Dendritic cell treated with granulocyte-macrophage colony-stimulating factor and Interleukin-4, amounts not matched to agents 40 ng/mL and 50 ng/mL, for 4 days (primary cell): ENCODE measurements at regions not wholly inside any gene's neighbourhood (a gene's known extent, or its start where the extent isn't known, plus 50 kb on each side); places are given as distances from the start of the nearest gene placed in this dataset.

ENCODE experiments used
- H3K27ac Mint-ChIP-seq: one replicate; pipeline ENCODE4 v1.8.0; 2022; ENCODE audit warnings: mild to moderate bottlenecking, mixed read lengths
- H3K27me3 Mint-ChIP-seq: one replicate; pipeline ENCODE4 v1.8.0; 2022; ENCODE audit warnings: mild to moderate bottlenecking, mixed read lengths
- H3K36me3 Mint-ChIP-seq: one replicate; pipeline ENCODE4 v1.8.0; 2022; ENCODE audit warnings: low read depth, mixed read lengths
- H3K4me1 Mint-ChIP-seq: one replicate; pipeline ENCODE4 v1.8.0; 2022; ENCODE audit warnings: low read depth, mixed read lengths
- H3K4me3 Mint-ChIP-seq: one replicate; pipeline ENCODE4 v1.8.0; 2022; ENCODE audit warnings: mild to moderate bottlenecking, moderate library complexity, mixed read lengths
- H3K9me3 Mint-ChIP-seq: one replicate; pipeline ENCODE4 v1.8.0; 2022; ENCODE audit warnings: mixed read lengths
- intact Hi-C: fragments of 100-400 bp; cut with micrococcal nuclease; formaldehyde crosslinking; loops from one replicate; pipeline ENCODE4 v1.15.0; 2022

- no peaks in the 10 kb centered on the region for H3K36me3 Mint-ChIP-seq
- peaks cover 3% of the 10 kb centered on the region for H3K27me3 Mint-ChIP-seq
- H3K9me3 Mint-ChIP-seq = no peaks in the 10 kb centered on the region
- intact Hi-C loops = no loop called here
- no peak overlapping the region for H3K27ac Mint-ChIP-seq
- no peak overlapping the region for H3K4me3 Mint-ChIP-seq
- peaks cover 4% of the 10 kb centered on the region for H3K4me1 Mint-ChIP-seq
These were observed 49.7 kb downstream of the GLI2 start for GRCh38 chr2:120785228-120785966.

GRCh38 chr2:120786038-120786960, 50.6 kb downstream of the GLI2 start:
- intact Hi-C loops = no loop called here
- Mint-ChIP-seq H3K4me3 (no peak overlapping the region), H3K4me1 (peaks cover 4% of the 10 kb centered on the region), H3K36me3 (no peaks in the 10 kb centered on the region), H3K27ac (no peak overlapping the region), H3K27me3 (peaks cover 3% of the 10 kb centered on the region), H3K9me3 (no peaks in the 10 kb centered on the region)

GRCh38 chr2:120787111-120787821, 51.6 kb downstream of the GLI2 start:
- no peaks in the 10 kb centered on the region for H3K9me3 Mint-ChIP-seq
- no peaks in the 10 kb centered on the region for H3K36me3 Mint-ChIP-seq
- no peak overlapping the region for H3K4me3 Mint-ChIP-seq
- intact Hi-C loops = no loop called here
- peaks cover 3% of the 10 kb centered on the region for H3K27me3 Mint-ChIP-seq
- no peak overlapping the region for H3K27ac Mint-ChIP-seq
- H3K4me1 Mint-ChIP-seq = peaks cover 4% of the 10 kb centered on the region

- Mint-ChIP-seq H3K27ac (no peak overlapping the region), H3K4me1 (peaks cover 4% of the 10 kb centered on the region), H3K36me3 (no peaks in the 10 kb centered on the region), H3K9me3 (no peaks in the 10 kb centered on the region), H3K27me3 (peaks cover 3% of the 10 kb centered on the region), H3K4me3 (no peak overlapping the region)
- intact Hi-C loops = no loop called here
These were observed 52.4 kb downstream of the GLI2 start for GRCh38 chr2:120787822-120788700.

GRCh38 chr2:120791243-120791961, 55.7 kb downstream of the GLI2 start:
- H3K9me3 Mint-ChIP-seq = no peaks in the 10 kb centered on the region
- no peaks in the 10 kb centered on the region for H3K27me3 Mint-ChIP-seq
- H3K27ac Mint-ChIP-seq = no peak overlapping the region
- H3K36me3 Mint-ChIP-seq = no peaks in the 10 kb centered on the region
- H3K4me1 Mint-ChIP-seq = no peaks in the 10 kb centered on the region
- intact Hi-C loops = no loop called here
- no peak overlapping the region for H3K4me3 Mint-ChIP-seq

GRCh38 chr2:120791962-120792297, 56.3 kb downstream of the GLI2 start:
- intact Hi-C loops = no loop called here
- Mint-ChIP-seq H3K4me3 (no peak overlapping the region), H3K36me3 (no peaks in the 10 kb centered on the region), H3K4me1 (no peaks in the 10 kb centered on the region), H3K27me3 (no peaks in the 10 kb centered on the region), H3K9me3 (no peaks in the 10 kb centered on the region), H3K27ac (no peak overlapping the region)

- H3K27me3 Mint-ChIP-seq = no peaks in the 10 kb centered on the region
- H3K36me3 Mint-ChIP-seq = no peaks in the 10 kb centered on the region
- H3K27ac Mint-ChIP-seq = no peak overlapping the region
- no peaks in the 10 kb centered on the region for H3K9me3 Mint-ChIP-seq
- H3K4me3 Mint-ChIP-seq = no peak overlapping the region
- intact Hi-C loops = no loop called here
- H3K4me1 Mint-ChIP-seq = no peaks in the 10 kb centered on the region
These were observed 58.2 kb downstream of the GLI2 start for GRCh38 chr2:120793682-120794403.

GRCh38 chr2:120794716-120795115, 59.0 kb downstream of the GLI2 start:
- H3K4me3 Mint-ChIP-seq = no peak overlapping the region
- H3K27me3 Mint-ChIP-seq = no peaks in the 10 kb centered on the region
- H3K27ac Mint-ChIP-seq = no peak overlapping the region
- no peaks in the 10 kb centered on the region for H3K9me3 Mint-ChIP-seq
- no peaks in the 10 kb centered on the region for H3K4me1 Mint-ChIP-seq
- H3K36me3 Mint-ChIP-seq = no peaks in the 10 kb centered on the region
- intact Hi-C loops = no loop called here

- H3K27ac Mint-ChIP-seq = no peak overlapping the region
- no peaks in the 10 kb centered on the region for H3K36me3 Mint-ChIP-seq
- intact Hi-C loops = no loop called here
- no peaks in the 10 kb centered on the region for H3K4me1 Mint-ChIP-seq
- no peak overlapping the region for H3K4me3 Mint-ChIP-seq
- no peaks in the 10 kb centered on the region for H3K27me3 Mint-ChIP-seq
- H3K9me3 Mint-ChIP-seq = no peaks in the 10 kb centered on the region
These were observed 60.4 kb downstream of the GLI2 start for GRCh38 chr2:120796094-120796493.

- H3K36me3 Mint-ChIP-seq = no peaks in the 10 kb centered on the region
- H3K27ac Mint-ChIP-seq = no peak overlapping the region
- intact Hi-C loops = no loop called here
- H3K9me3 Mint-ChIP-seq = no peaks in the 10 kb centered on the region
- H3K4me1 Mint-ChIP-seq = no peaks in the 10 kb centered on the region
- H3K4me3 Mint-ChIP-seq = no peak overlapping the region
- H3K27me3 Mint-ChIP-seq = no peaks in the 10 kb centered on the region
These were observed 62.0 kb downstream of the GLI2 start for GRCh38 chr2:120797421-120798221.

GRCh38 chr2:120798567-120799247, 63.0 kb downstream of the GLI2 start:
- intact Hi-C loops = no loop called here
- Mint-ChIP-seq H3K36me3 (no peaks in the 10 kb centered on the region), H3K27ac (no peak overlapping the region), H3K4me1 (no peaks in the 10 kb centered on the region), H3K4me3 (no peak overlapping the region), H3K27me3 (no peaks in the 10 kb centered on the region), H3K9me3 (no peaks in the 10 kb centered on the region)
